Astrocyte (in vitro differentiated cells and primary cell): ENCODE measurements at regions not wholly inside any gene's neighbourhood (a gene's known extent, or its start where the extent isn't known, plus 50 kb on each side); places are given as distances from the start of the nearest gene placed in this dataset.

Experiments used
- DNase-seq: peaks from one replicate; pipeline ENCODE4 v3.0.0-alpha.2; 2010; ENCODE audit warnings: low read depth
- FAIRE-seq: peaks from 2 replicates; lab custom pipeline; 2011; peaks lifted over from hg19 to GRCh38; lab: Jason Lieb, UNC
- H2AFZ ChIP-seq: 2 replicates; pipeline ENCODE4 v1.6.0; 2012; ENCODE audit warnings: low read depth, low read length, inconsistent platforms
- H3K27ac ChIP-seq: 2 replicates; pipeline ENCODE4 v1.5.1; 2011; ENCODE audit warnings: low read depth, low read length, inconsistent platforms
- H3K27me3 ChIP-seq: 2 replicates; pipeline ENCODE4 v1.6.0; 2011; ENCODE audit warnings: low read length, inconsistent platforms; ENCODE audit not compliant: insufficient read depth
- H3K36me3 ChIP-seq: 2 replicates; pipeline ENCODE4 v1.5.1; 2011; ENCODE audit warnings: low read length, inconsistent platforms; ENCODE audit not compliant: insufficient read depth
- H3K4me1 ChIP-seq: 2 replicates; pipeline ENCODE4 v1.5.1; 2011; ENCODE audit warnings: low read length, inconsistent platforms; ENCODE audit not compliant: insufficient read depth
- H3K4me2 ChIP-seq: 2 replicates; pipeline ENCODE4 v1.6.0; 2012; ENCODE audit warnings: low read length, inconsistent platforms
- H3K4me3 ChIP-seq: 2 replicates; pipeline ENCODE4 v1.5.1; 2011; ENCODE audit warnings: low read depth, mild to moderate bottlenecking, low read length, inconsistent platforms; ENCODE audit not compliant: insufficient read depth
- H3K79me2 ChIP-seq: 2 replicates; pipeline ENCODE4 v1.6.0; 2012; ENCODE audit warnings: mild to moderate bottlenecking, low read length, inconsistent platforms; ENCODE audit not compliant: insufficient read depth
- H3K9ac ChIP-seq: 2 replicates; pipeline ENCODE4 v1.6.0; 2012; ENCODE audit warnings: mild to moderate bottlenecking, low read length, inconsistent platforms
- H3K9me3 ChIP-seq: 2 replicates; pipeline ENCODE4 v1.5.1; 2012; ENCODE audit warnings: low read depth, mild to moderate bottlenecking, low read length, inconsistent platforms; ENCODE audit not compliant: insufficient read depth
- H4K20me1 ChIP-seq: 2 replicates; pipeline ENCODE4 v1.6.0; 2012; ENCODE audit warnings: low read length, inconsistent platforms; ENCODE audit not compliant: insufficient read depth
- H3K27ac Mint-ChIP-seq: one replicate; pipeline ENCODE4 v1.8.0; 2021; ENCODE audit warnings: mild to moderate bottlenecking, mixed read lengths; ENCODE audit not compliant: unreplicated experiment
- H3K27me3 Mint-ChIP-seq: one replicate; pipeline ENCODE4 v1.8.0; 2021; ENCODE audit warnings: low read depth, mixed read lengths; ENCODE audit not compliant: unreplicated experiment
- H3K36me3 Mint-ChIP-seq: one replicate; pipeline ENCODE4 v1.8.0; 2021; ENCODE audit warnings: low read depth, mixed read lengths; ENCODE audit not compliant: unreplicated experiment
- H3K4me1 Mint-ChIP-seq: one replicate; pipeline ENCODE4 v1.8.0; 2021; ENCODE audit warnings: low read depth, mixed read lengths; ENCODE audit not compliant: unreplicated experiment
- H3K4me3 Mint-ChIP-seq: one replicate; pipeline ENCODE4 v1.8.0; 2021; ENCODE audit warnings: mild to moderate bottlenecking, moderate library complexity, mixed read lengths; ENCODE audit not compliant: unreplicated experiment
- H3K9me3 Mint-ChIP-seq: one replicate; pipeline ENCODE4 v1.8.0; 2021; ENCODE audit warnings: mild to moderate bottlenecking, mixed read lengths; ENCODE audit not compliant: unreplicated experiment
- EZH2 ChIP-seq: IDR thresholded peaks from 2 replicates; pipeline ENCODE4 v1.6.1; 2012; ENCODE audit warnings: mild to moderate bottlenecking, low read length, inconsistent platforms; ENCODE audit not compliant: insufficient read depth
- TF ChIP-seq, protein P1 (sequence below): IDR thresholded peaks from 2 replicates; pipeline ENCODE4 v1.5.1; 2011; ENCODE audit warnings: low read depth, mild to moderate bottlenecking, inconsistent platforms, low read length, moderate library complexity; ENCODE audit not compliant: insufficient read depth

DNA sequence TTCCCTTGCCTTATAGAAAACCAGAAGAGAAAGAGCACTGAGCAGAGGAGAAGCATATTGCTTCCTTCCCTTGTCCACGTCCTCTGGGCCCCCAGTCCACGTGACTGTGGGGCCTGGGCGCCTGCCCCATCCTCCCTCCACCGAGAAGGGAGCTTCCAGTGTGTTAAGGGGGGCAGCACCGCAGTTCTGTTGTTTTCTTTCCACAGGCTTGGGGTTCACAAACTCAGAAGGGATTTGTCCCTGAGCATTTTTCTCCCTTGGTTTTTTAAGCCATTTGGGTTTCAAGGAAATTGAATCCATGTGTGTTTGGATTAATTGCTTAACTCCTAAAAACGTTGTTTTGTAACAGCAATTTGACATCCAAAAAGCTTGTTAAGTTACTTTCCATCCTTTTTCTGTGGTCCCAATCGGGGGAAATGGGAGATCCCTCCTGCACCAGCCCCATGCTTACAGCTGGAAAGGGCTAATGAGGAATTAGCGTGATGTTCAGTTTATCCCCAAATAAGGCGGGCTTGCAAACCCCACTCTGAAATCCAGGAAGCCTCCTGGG, 347.5 kb upstream of the TNRC6C start:
- H2AFZ ChIP-seq: no peak overlapping the region
- H3K9ac ChIP-seq: no peak overlapping the region
- TF ChIP-seq, protein P1, sequence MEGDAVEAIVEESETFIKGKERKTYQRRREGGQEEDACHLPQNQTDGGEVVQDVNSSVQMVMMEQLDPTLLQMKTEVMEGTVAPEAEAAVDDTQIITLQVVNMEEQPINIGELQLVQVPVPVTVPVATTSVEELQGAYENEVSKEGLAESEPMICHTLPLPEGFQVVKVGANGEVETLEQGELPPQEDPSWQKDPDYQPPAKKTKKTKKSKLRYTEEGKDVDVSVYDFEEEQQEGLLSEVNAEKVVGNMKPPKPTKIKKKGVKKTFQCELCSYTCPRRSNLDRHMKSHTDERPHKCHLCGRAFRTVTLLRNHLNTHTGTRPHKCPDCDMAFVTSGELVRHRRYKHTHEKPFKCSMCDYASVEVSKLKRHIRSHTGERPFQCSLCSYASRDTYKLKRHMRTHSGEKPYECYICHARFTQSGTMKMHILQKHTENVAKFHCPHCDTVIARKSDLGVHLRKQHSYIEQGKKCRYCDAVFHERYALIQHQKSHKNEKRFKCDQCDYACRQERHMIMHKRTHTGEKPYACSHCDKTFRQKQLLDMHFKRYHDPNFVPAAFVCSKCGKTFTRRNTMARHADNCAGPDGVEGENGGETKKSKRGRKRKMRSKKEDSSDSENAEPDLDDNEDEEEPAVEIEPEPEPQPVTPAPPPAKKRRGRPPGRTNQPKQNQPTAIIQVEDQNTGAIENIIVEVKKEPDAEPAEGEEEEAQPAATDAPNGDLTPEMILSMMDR: no peak
- no peak for TF ChIP-seq EZH2
- no peaks in the 10 kb centered on the region for H3K79me2 ChIP-seq
- Mint-ChIP-seq H3K27ac (no peak overlapping the region), H3K36me3 (no peaks in the 10 kb centered on the region), H3K4me3 (no peak overlapping the region), H3K27me3 (peaks cover 59% of the 10 kb centered on the region), H3K9me3 (peaks cover 3% of the 10 kb centered on the region), H3K4me1 (peaks cover 2% of the 10 kb centered on the region)
- H3K9me3 ChIP-seq: no peaks in the 10 kb centered on the region
- no peak overlapping the region for H3K4me2 ChIP-seq
- peaks cover 8% of the 10 kb centered on the region for H3K4me1 ChIP-seq
- H3K27ac ChIP-seq: no peak overlapping the region
- H4K20me1 ChIP-seq: no peaks in the 10 kb centered on the region
- H3K4me3 ChIP-seq: no peak overlapping the region
- no peak for FAIRE-seq
- H3K36me3 ChIP-seq: no peaks in the 10 kb centered on the region
- DNase-seq: no peak
- H3K27me3 ChIP-seq: peaks cover 25% of the 10 kb centered on the region

DNA sequence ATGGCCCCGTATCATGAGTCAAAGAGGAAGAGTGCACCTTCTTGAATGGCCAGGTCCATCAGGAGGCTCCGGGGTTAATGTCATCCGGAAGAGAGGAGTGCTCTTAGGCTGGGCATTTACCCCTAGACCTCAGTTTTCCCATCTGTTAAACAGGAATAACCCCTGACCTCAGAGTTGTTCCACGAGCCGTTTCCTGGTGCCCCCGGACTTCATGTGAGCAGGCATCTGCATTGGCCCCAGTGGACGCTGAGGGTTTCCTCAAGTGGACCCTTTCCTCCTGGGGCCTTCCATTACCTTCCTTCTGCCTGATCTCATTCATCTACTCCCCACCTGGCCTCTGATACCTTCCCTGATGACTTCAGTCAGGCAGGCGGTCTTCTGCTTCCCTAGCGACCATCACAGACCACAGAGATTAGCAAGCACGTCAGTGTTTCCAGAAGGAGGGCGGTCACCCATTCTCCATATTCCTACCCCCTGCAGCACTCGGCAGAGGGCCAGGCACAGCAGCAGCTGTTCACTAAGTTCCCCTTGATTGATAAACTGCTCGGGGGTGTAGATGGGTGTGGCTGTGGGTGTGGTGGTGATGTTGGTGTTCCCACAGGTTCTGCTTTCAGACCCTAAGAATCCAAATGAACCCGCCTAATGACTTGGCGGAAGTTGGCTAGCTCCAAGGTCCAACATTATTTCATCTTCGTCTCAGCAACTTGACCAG, 346.6 kb upstream of the TNRC6C start:
- Histone ChIP-seq H3K4me3 (no peak overlapping the region), H4K20me1 (no peaks in the 10 kb centered on the region), H3K36me3 (no peaks in the 10 kb centered on the region), H3K4me2 (no peak overlapping the region), H3K4me1 (peaks cover 13% of the 10 kb centered on the region), H3K9ac (no peak overlapping the region), H3K27me3 (peaks cover 25% of the 10 kb centered on the region), H2AFZ (no peak overlapping the region), H3K9me3 (no peaks in the 10 kb centered on the region), H3K27ac (no peak overlapping the region), H3K79me2 (no peaks in the 10 kb centered on the region)
- peaks cover 9% of the 10 kb centered on the region for H3K4me1 Mint-ChIP-seq
- FAIRE-seq (no peak), DNase-seq (no peak)
- H3K27ac Mint-ChIP-seq: no peak overlapping the region
- no peak overlapping the region for H3K4me3 Mint-ChIP-seq
- peaks cover 52% of the 10 kb centered on the region for H3K27me3 Mint-ChIP-seq
- H3K9me3 Mint-ChIP-seq: peaks cover 3% of the 10 kb centered on the region
- TF ChIP-seq EZH2: no peak
- TF ChIP-seq, protein P1: no peak
- no peaks in the 10 kb centered on the region for H3K36me3 Mint-ChIP-seq

DNA sequence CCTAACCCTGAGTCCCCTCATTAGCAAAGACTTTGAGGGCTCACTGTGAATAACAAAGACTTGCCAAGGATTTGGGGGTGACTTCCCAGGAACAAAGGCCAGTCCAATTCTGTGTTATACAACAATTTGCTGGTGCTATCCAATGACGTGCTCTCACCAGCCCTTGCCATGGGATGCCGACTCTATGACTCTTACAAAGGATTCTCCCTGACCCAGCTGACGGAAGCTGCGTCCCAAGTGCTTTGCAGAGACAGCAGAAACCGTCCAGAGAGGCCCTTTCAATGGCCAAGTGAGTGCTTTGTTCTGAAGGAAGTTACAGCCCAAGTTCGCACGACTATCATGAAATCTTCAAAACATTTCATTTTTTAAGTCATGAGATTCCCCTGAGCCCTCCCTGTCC, 345.3 kb upstream of the TNRC6C start:
- H3K9me3 ChIP-seq: no peaks in the 10 kb centered on the region
- H3K4me2 ChIP-seq: no peak overlapping the region
- H3K36me3 Mint-ChIP-seq: peaks cover 2% of the 10 kb centered on the region
- TF ChIP-seq EZH2: no peak
- TF ChIP-seq, protein P1: no peak
- H3K79me2 ChIP-seq: no peaks in the 10 kb centered on the region
- H3K27me3 Mint-ChIP-seq: peaks cover 40% of the 10 kb centered on the region
- peaks cover 11% of the 10 kb centered on the region for H3K4me1 Mint-ChIP-seq
- no peak overlapping the region for H3K4me3 ChIP-seq
- peaks cover 17% of the 10 kb centered on the region for H3K27me3 ChIP-seq
- peaks cover 13% of the 10 kb centered on the region for H3K4me1 ChIP-seq
- FAIRE-seq (no peak), DNase-seq (no peak)
- H4K20me1 ChIP-seq: no peaks in the 10 kb centered on the region
- no peak overlapping the region for H3K9ac ChIP-seq
- no peaks in the 10 kb centered on the region for H3K36me3 ChIP-seq
- H2AFZ ChIP-seq: no peak overlapping the region
- H3K4me3 Mint-ChIP-seq: no peak overlapping the region
- no peak overlapping the region for H3K27ac ChIP-seq
- H3K9me3 Mint-ChIP-seq: peaks cover 6% of the 10 kb centered on the region
- no peak overlapping the region for H3K27ac Mint-ChIP-seq
